GM06990 (cell line): ENCODE measurements at regions not wholly inside any gene's neighbourhood (a gene's known extent, or its start where the extent isn't known, plus 50 kb on each side); places are given as distances from the start of the nearest gene placed in this dataset.

Experiments
- DNase-seq: peaks from one replicate; pipeline ENCODE4 v3.0.0-alpha.2; 2011; ENCODE audit not compliant: insufficient read length; ENCODE audit errors: extremely low read depth
- H3K27me3 ChIP-seq: replicated peaks from 2 replicates; pipeline ENCODE4 v1.6.0; 2011; ENCODE audit warnings: low read length; ENCODE audit not compliant: control insufficient read depth, insufficient read depth
- H3K36me3 ChIP-seq: 2 replicates; pipeline ENCODE4 v1.5.1; 2011; ENCODE audit warnings: low read length; ENCODE audit not compliant: control insufficient read depth, insufficient read depth
- H3K4me3 ChIP-seq: replicated peaks from 2 replicates; pipeline ENCODE4 v1.5.1; 2011; ENCODE audit warnings: low read depth, mild to moderate bottlenecking, control low read depth, low read length
- CTCF ChIP-seq: IDR thresholded peaks from 2 replicates; pipeline ENCODE4 v1.5.1; 2011; ENCODE audit warnings: low read length, control low read depth, mild to moderate bottlenecking, inconsistent platforms; ENCODE audit not compliant: insufficient read depth, poor library complexity, severe bottlenecking

- H3K27me3 ChIP-seq: no peaks in the 10 kb centered on the region
- H3K4me3 ChIP-seq: no peak overlapping the region
- no peak for DNase-seq
- no peaks in the 10 kb centered on the region for H3K36me3 ChIP-seq
- TF ChIP-seq CTCF: no peak
These were observed 1361.9 kb upstream of the ADGRL3 start for GRCh38 chr4:59838236-59838635.

- no peaks in the 10 kb centered on the region for H3K36me3 ChIP-seq
- H3K27me3 ChIP-seq: no peaks in the 10 kb centered on the region
- H3K4me3 ChIP-seq: no peak overlapping the region
- no peak for TF ChIP-seq CTCF
- no peak for DNase-seq
These were observed 1358.4 kb upstream of the ADGRL3 start for GRCh38 chr4:59841698-59842097.

GRCh38 chr4:59848457-59848856 is 1351.7 kb upstream of the ADGRL3 start:
- no peak for DNase-seq
- TF ChIP-seq CTCF: no peak
- H3K4me3 ChIP-seq: no peak overlapping the region
- H3K27me3 ChIP-seq: no peaks in the 10 kb centered on the region
- no peaks in the 10 kb centered on the region for H3K36me3 ChIP-seq

GRCh38 chr4:59855630-59856352 is 1344.3 kb upstream of the ADGRL3 start:
- no peaks in the 10 kb centered on the region for H3K36me3 ChIP-seq
- no peak for TF ChIP-seq CTCF
- H3K27me3 ChIP-seq: no peaks in the 10 kb centered on the region
- no peak overlapping the region for H3K4me3 ChIP-seq
- no peak for DNase-seq

GRCh38 chr4:59869056-59869455 is 1331.1 kb upstream of the ADGRL3 start:
- Histone ChIP-seq H3K4me3 (no peak overlapping the region), H3K36me3 (no peaks in the 10 kb centered on the region), H3K27me3 (no peaks in the 10 kb centered on the region)
- no peak for DNase-seq
- no peak for TF ChIP-seq CTCF

GRCh38 chr4:59869559-59869958 is 1330.6 kb upstream of the ADGRL3 start:
- H3K36me3 ChIP-seq: no peaks in the 10 kb centered on the region
- H3K4me3 ChIP-seq: no peak overlapping the region
- TF ChIP-seq CTCF: no peak
- DNase-seq: no peak
- no peaks in the 10 kb centered on the region for H3K27me3 ChIP-seq
